Neural progenitor cell (in vitro differentiated cells): ENCODE measurements at regions not wholly inside any gene's neighbourhood (a gene's known extent, or its start where the extent isn't known, plus 50 kb on each side); places are given as distances from the start of the nearest gene placed in this dataset.

Experiments used
- EZH2 ChIP-seq: fragments of 200-600 bp; sonication (generic); IDR thresholded peaks from 2 replicates; pipeline ENCODE4 v1.6.1; 2017; ENCODE audit warnings: antibody characterized with exemption, mild to moderate bottlenecking, moderate library complexity
- EZH2phosphoT487 ChIP-seq: fragments of 200-600 bp; sonication (generic); IDR thresholded peaks from 2 replicates; pipeline ENCODE4 v1.6.1; 2017; ENCODE audit warnings: antibody characterized with exemption
- TF ChIP-seq, protein P1 (sequence below): fragments of 200-600 bp; sonication (generic); IDR thresholded peaks from 2 replicates; pipeline ENCODE4 v1.5.1; 2017; ENCODE audit warnings: antibody characterized with exemption, mild to moderate bottlenecking

DNA sequence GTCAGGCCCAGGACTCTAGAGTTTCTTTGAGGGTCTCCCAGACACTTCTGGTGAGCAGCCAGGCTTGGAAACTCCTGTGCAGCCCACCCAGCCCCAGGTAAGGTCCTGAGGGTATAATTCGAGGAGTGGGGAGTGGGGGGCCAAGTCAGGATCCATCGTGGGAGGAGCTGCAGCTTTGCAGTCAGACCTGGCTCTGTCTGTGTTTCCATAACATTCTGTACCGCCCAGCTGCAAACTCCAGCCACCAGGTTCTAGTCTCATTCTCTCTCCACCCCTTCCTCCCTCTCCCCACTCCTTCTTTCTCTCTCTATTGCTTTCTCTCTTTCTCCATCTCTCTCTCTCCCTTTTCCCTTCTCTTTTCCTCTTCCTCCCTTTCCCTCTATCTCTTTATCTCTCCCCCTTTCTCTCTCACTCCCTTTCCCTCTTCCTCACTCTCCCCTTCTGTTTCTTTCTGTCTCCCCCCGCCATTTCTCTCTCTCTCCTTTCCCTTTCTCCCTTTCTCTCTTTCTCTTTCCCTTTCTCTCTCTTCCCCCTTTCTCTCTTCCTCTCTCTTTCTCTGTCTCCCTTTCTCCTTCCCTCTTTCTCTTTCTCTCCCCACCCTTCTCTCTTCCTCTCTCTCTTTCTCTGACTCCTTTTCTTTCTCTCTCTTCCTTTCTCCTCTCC is 127.2 kb downstream of the MN1 start:
- TF ChIP-seq EZH2phosphoT487 (no peak), EZH2 (no peak)
- TF ChIP-seq, protein P1, sequence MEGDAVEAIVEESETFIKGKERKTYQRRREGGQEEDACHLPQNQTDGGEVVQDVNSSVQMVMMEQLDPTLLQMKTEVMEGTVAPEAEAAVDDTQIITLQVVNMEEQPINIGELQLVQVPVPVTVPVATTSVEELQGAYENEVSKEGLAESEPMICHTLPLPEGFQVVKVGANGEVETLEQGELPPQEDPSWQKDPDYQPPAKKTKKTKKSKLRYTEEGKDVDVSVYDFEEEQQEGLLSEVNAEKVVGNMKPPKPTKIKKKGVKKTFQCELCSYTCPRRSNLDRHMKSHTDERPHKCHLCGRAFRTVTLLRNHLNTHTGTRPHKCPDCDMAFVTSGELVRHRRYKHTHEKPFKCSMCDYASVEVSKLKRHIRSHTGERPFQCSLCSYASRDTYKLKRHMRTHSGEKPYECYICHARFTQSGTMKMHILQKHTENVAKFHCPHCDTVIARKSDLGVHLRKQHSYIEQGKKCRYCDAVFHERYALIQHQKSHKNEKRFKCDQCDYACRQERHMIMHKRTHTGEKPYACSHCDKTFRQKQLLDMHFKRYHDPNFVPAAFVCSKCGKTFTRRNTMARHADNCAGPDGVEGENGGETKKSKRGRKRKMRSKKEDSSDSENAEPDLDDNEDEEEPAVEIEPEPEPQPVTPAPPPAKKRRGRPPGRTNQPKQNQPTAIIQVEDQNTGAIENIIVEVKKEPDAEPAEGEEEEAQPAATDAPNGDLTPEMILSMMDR: no peak
